ENCODE measurements at regions not wholly inside any gene's neighbourhood (a gene's known extent, or its start where the extent isn't known, plus 50 kb on each side); places are given as distances from the start of the nearest gene placed in this dataset.

DNA sequence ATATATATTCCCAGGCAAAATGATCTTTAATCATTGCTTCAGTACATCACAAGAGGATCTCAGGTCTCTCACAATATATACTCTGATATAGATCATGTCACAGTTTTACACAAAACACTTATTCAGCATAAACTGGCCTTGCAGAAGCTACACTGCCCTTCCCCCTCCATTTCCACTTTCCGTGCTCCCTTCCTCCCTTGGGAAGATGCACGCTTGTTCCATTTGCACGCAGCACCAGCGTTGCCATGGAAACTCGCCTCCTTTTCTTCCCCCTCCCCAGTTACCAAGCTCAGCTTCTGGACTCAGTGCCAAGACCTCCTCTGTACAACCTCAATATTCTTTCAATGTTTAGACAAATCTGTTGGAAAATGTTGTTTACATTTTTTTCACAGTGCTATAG lies 154.6 kb downstream of the RFPL4B start:
- DNase-seq (ENCODE audit: low read depth) = peak; percentile 12
- TF ChIP-seq POLR2A (IDR thresholded peaks at IDR 0.05; ENCODE audit: extremely low read depth, insufficient read length) (no peak), MYC (IDR thresholded peaks at IDR 0.05; ENCODE audit: low read depth, low read length) (no peak)
- TF ChIP-seq, protein P1, sequence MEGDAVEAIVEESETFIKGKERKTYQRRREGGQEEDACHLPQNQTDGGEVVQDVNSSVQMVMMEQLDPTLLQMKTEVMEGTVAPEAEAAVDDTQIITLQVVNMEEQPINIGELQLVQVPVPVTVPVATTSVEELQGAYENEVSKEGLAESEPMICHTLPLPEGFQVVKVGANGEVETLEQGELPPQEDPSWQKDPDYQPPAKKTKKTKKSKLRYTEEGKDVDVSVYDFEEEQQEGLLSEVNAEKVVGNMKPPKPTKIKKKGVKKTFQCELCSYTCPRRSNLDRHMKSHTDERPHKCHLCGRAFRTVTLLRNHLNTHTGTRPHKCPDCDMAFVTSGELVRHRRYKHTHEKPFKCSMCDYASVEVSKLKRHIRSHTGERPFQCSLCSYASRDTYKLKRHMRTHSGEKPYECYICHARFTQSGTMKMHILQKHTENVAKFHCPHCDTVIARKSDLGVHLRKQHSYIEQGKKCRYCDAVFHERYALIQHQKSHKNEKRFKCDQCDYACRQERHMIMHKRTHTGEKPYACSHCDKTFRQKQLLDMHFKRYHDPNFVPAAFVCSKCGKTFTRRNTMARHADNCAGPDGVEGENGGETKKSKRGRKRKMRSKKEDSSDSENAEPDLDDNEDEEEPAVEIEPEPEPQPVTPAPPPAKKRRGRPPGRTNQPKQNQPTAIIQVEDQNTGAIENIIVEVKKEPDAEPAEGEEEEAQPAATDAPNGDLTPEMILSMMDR (IDR thresholded peaks at IDR 0.05; ENCODE audit: low read depth, low read length) = no peak
- TF ChIP-seq, protein P2, sequence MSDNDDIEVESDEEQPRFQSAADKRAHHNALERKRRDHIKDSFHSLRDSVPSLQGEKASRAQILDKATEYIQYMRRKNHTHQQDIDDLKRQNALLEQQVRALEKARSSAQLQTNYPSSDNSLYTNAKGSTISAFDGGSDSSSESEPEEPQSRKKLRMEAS (IDR thresholded peaks at IDR 0.05; ENCODE audit: low read depth, low read length) = no peak
- no peak overlapping the region for H3K4me3 ChIP-seq (ENCODE audit: low read depth, low read length)

DNA sequence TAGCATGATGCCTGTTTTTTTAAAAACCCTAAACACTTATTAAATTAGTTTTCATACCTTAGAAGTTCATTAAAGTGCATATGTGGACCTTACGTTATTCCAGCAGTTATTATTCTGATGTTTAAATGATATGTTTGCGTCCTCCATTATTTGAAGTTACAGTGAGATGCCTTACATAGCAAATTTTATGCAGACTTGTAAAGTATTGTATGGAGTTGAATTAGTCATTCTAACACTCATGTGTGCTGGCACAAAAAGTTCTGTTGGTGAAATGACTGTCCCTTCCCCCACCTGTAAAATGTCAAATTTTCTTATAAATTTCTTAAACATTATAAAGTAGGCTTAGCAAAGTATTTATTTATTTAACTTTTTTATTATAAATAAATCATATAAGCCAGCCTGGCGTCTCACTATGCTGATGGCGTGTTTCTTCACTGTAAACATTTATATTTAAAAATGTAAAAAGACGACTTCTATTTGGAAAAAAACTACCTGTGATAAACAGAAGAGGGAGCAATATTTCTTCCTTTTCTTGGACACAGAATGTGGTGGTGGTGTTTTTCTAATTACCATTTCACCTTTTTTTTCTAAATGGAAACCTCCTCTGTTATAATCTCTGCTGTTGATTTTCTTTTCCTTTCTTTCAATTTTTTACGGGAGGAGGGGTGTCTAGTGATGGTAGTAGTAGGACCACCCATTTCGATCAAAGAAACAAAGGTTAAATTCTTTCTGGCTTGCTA lies 155.4 kb downstream of the RFPL4B start:
- DNase-seq (ENCODE audit: low read depth) = no peak
- TF ChIP-seq, protein P1 (IDR thresholded peaks at IDR 0.05; ENCODE audit: low read depth, low read length) = no peak
- TF ChIP-seq MYC (IDR thresholded peaks at IDR 0.05; ENCODE audit: low read depth, low read length) (no peak), POLR2A (IDR thresholded peaks at IDR 0.05; ENCODE audit: extremely low read depth, insufficient read length) (no peak)
- TF ChIP-seq, protein P2 (IDR thresholded peaks at IDR 0.05; ENCODE audit: low read depth, low read length) = no peak
- no peak overlapping the region for H3K4me3 ChIP-seq (ENCODE audit: low read depth, low read length)

DNA sequence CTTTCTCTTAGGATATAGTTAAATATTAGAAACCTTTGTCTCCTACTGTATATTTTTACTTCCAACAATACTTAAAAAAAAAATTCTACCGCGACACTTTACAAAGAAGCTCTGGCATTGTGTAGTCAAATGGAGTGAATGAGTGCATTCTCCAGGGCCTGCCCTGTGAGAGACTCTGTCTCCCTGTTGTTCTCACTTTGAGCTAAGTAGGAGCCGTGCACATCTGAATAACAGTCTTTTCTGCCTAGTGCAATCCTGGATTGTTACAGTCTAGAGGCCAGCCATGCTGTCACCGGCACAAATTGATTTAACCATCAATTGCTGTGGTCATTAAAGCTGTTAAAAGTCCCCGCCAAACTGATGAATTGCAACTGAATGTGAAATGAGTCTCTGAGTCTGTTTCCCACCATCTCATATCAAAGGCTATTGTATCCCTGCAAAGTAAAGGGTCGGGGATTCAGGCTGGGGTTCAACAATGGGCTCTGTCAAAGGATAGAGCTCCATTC lies 156.0 kb downstream of the RFPL4B start:
- no peak overlapping the region for H3K4me3 ChIP-seq (ENCODE audit: low read depth, low read length)
- no peak for DNase-seq (ENCODE audit: low read depth)
- no peak for TF ChIP-seq POLR2A (IDR thresholded peaks at IDR 0.05; ENCODE audit: extremely low read depth, insufficient read length)

DNA sequence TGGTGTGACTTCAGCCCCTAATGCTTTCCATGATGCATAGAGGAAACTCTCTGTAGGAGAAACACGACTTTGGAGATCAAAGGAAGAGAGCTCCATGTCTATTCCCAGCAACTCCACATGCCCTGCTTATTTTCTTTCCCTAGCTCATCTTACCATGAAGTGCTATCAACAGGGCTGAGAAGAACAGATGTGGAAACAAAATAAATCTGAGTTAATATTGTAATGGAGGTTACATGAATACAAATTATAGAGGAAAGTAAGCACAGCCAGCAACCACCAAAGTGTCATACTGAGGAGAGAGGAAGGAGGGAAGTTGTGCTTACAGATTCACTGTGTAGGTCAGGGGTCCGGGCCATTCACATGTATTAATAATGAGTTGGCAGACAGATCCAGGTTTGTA lies 157.5 kb downstream of the RFPL4B start:
- TF ChIP-seq MYC (IDR thresholded peaks at IDR 0.05; ENCODE audit: low read depth, low read length) = no peak
- no peak for TF ChIP-seq POLR2A (IDR thresholded peaks at IDR 0.05; ENCODE audit: extremely low read depth, insufficient read length)
- TF ChIP-seq, protein P1 (IDR thresholded peaks at IDR 0.05; ENCODE audit: low read depth, low read length) = no peak
- TF ChIP-seq, protein P2 (IDR thresholded peaks at IDR 0.05; ENCODE audit: low read depth, low read length) = no peak
- no peak overlapping the region for H3K4me3 ChIP-seq (ENCODE audit: low read depth, low read length)
- DNase-seq (ENCODE audit: low read depth) = no peak

DNA sequence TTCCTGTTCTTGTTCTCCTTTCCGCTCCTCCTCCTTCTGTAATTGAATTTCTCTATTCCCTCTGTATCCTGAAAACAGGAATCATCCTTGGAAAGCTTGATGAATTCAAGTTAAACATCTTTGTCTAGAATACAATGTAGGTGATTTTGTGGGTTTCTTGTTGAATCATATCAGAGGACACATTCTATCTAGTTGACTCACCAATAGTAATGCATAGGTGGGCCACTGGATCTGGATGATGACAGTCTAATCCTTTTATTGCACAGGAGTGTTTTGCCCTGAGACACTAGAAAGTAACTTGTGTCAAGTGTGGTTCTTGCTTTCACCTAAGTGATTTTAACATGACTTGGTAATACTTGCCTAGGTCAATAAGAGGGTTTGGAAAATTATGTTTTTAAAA lies 164.3 kb downstream of the RFPL4B start:
- TF ChIP-seq, protein P1 (IDR thresholded peaks at IDR 0.05; ENCODE audit: low read depth, low read length) = no peak
- TF ChIP-seq, protein P2 (IDR thresholded peaks at IDR 0.05; ENCODE audit: low read depth, low read length) = no peak
- TF ChIP-seq POLR2A (IDR thresholded peaks at IDR 0.05; ENCODE audit: extremely low read depth, insufficient read length) = no peak
- TF ChIP-seq MYC (IDR thresholded peaks at IDR 0.05; ENCODE audit: low read depth, low read length) = no peak
- DNase-seq (ENCODE audit: low read depth) = no peak
- no peak overlapping the region for H3K4me3 ChIP-seq (ENCODE audit: low read depth, low read length)

DNA sequence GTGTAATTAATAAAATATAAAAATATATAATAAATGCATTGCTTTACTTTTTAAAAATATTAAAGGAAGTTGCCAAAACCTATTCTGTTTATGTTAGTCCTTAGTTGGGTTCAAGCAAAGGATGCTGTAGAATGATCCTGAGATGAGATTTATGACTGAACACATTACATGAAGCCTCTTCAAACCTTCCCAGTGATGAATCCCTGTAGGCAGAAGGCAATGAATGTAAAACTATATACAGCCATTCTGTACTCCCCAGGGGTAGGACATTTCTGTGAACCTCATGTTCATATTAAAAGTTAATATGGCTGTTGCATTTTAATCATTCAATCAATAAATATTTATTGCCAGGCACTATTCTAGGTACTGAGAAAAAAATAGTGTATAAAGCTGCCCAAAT lies 166.0 kb downstream of the RFPL4B start:
- no peak for DNase-seq (ENCODE audit: low read depth)
- no peak overlapping the region for H3K4me3 ChIP-seq (ENCODE audit: low read depth, low read length)
- TF ChIP-seq POLR2A (IDR thresholded peaks at IDR 0.05; ENCODE audit: extremely low read depth, insufficient read length) (no peak), MYC (IDR thresholded peaks at IDR 0.05; ENCODE audit: low read depth, low read length) (no peak)
- TF ChIP-seq, protein P1 (IDR thresholded peaks at IDR 0.05; ENCODE audit: low read depth, low read length) = no peak
- TF ChIP-seq, protein P2 (IDR thresholded peaks at IDR 0.05; ENCODE audit: low read depth, low read length) = no peak

Data from NB4 (cell line).